CD1c-positive myeloid dendritic cell (primary cell): ENCODE measurements at regions not wholly inside any gene's neighbourhood (a gene's known extent, or its start where the extent isn't known, plus 50 kb on each side); places are given as distances from the start of the nearest gene placed in this dataset.

ENCODE experiments used
- DNase-seq: peaks from one replicate; pipeline ENCODE4 v3.0.0-alpha.2; 2016; ENCODE audit errors: extremely low spot score

GRCh38 chr15:70556151-70556741, 207.1 kb downstream of the UACA start:
- DNase-seq, result no peak

GRCh38 chr15:70555713-70556112, 207.6 kb downstream of the UACA start:
- no peak for DNase-seq

GRCh38 chr15:70547846-70548487, 215.4 kb downstream of the UACA start:
- DNase-seq, result no peak

- DNase-seq, result no peak
Measured at GRCh38 chr15:70545526-70545925, 217.8 kb downstream of the UACA start.

GRCh38 chr15:70541511-70541910, 221.8 kb downstream of the UACA start:
- no peak for DNase-seq

GRCh38 chr15:70539912-70540530, 223.3 kb downstream of the UACA start:
- DNase-seq, result no peak

GRCh38 chr15:70539409-70539808, 223.9 kb downstream of the UACA start:
- no peak for DNase-seq

GRCh38 chr15:70538278-70538677, 225.1 kb downstream of the UACA start:
- DNase-seq, result no peak

- DNase-seq, result no peak
Measured at GRCh38 chr15:70535955-70536338, 227.4 kb downstream of the UACA start.

GRCh38 chr15:70535071-70535954, 228.0 kb downstream of the UACA start:
- peak; percentile 23 for DNase-seq

- no peak for DNase-seq
Measured at GRCh38 chr15:70533931-70534742, 229.2 kb downstream of the UACA start.

GRCh38 chr15:70532531-70533186, 230.7 kb downstream of the UACA start:
- DNase-seq, result no peak

- no peak for DNase-seq
Measured at GRCh38 chr15:70531576-70531975, 231.8 kb downstream of the UACA start.

GRCh38 chr15:70530906-70531305, 232.5 kb downstream of the UACA start:
- no peak for DNase-seq

GRCh38 chr15:70530503-70530902, 232.9 kb downstream of the UACA start:
- no peak for DNase-seq

GRCh38 chr15:70530017-70530499, 233.3 kb downstream of the UACA start:
- DNase-seq, result no peak

GRCh38 chr15:70528816-70529215, 234.5 kb downstream of the UACA start:
- no peak for DNase-seq

GRCh38 chr15:70528270-70528706, 235.1 kb downstream of the UACA start:
- peak; percentile 87 for DNase-seq

GRCh38 chr15:70526974-70527325, 236.4 kb downstream of the UACA start:
- no peak for DNase-seq

GRCh38 chr15:70526221-70526973, 237.0 kb downstream of the UACA start:
- peak; percentile 35 for DNase-seq
